GM23338 (cell line): ENCODE measurements at regions not wholly inside any gene's neighbourhood (a gene's known extent, or its start where the extent isn't known, plus 50 kb on each side); places are given as distances from the start of the nearest gene placed in this dataset.

Source experiments
- ATAC-seq: fragments of 200-7000 bp; cut with Tn5 transposase; 3 replicates; pipeline ENCODE4 v1.9.1; 2020
- DNase-seq: peaks from one replicate; pipeline ENCODE4 v3.0.0-alpha.2; 2015; ENCODE audit warnings: low spot score
- H2AFZ ChIP-seq: fragments of 200-600 bp; sonication (generic); 2 replicates; pipeline ENCODE4 v1.8.0; 2016; ENCODE audit warnings: antibody characterized with exemption, mild to moderate bottlenecking, moderate library complexity
- H3F3A ChIP-seq: fragments of 200-600 bp; sonication (generic); replicated peaks from 2 replicates; pipeline ENCODE4 v1.8.0; 2017; ENCODE audit warnings: antibody characterized with exemption, mixed run types, low read depth
- H3K27ac ChIP-seq: fragments of 200-600 bp; sonication (generic); 2 replicates; pipeline ENCODE4 v1.6.1; 2016; ENCODE audit warnings: low read depth
- H3K27me3 ChIP-seq: fragments of 200-600 bp; sonication (generic); 2 replicates; pipeline ENCODE4 v1.8.0; 2016; ENCODE audit warnings: mild to moderate bottlenecking, mixed run types, moderate library complexity; ENCODE audit not compliant: insufficient read depth
- H3K36me3 ChIP-seq: fragments of 200-600 bp; sonication (generic); 2 replicates; pipeline ENCODE4 v1.8.0; 2016; ENCODE audit warnings: mild to moderate bottlenecking; ENCODE audit not compliant: insufficient read depth
- H3K4me1 ChIP-seq: fragments of 200-600 bp; sonication (generic); 2 replicates; pipeline ENCODE4 v1.8.0; 2016; ENCODE audit warnings: mild to moderate bottlenecking, moderate library complexity; ENCODE audit not compliant: insufficient read depth
- H3K4me2 ChIP-seq: fragments of 200-600 bp; sonication (generic); 2 replicates; pipeline ENCODE4 v1.7.1; 2017; ENCODE audit warnings: mixed run types
- H3K4me3 ChIP-seq: fragments of 200-600 bp; sonication (generic); 2 replicates; pipeline ENCODE4 v1.6.1; 2016; ENCODE audit warnings: mixed run types
- H3K79me2 ChIP-seq: fragments of 200-600 bp; sonication (generic); replicated peaks from 2 replicates; pipeline ENCODE4 v1.8.0; 2017; ENCODE audit warnings: mild to moderate bottlenecking; ENCODE audit not compliant: insufficient read depth
- H3K9me2 ChIP-seq: fragments of 200-600 bp; sonication (generic); 2 replicates; pipeline ENCODE4 v1.8.0; 2017; ENCODE audit not compliant: insufficient read depth
- H4K20me1 ChIP-seq: fragments of 200-600 bp; sonication (generic); replicated peaks from 2 replicates; pipeline ENCODE4 v1.8.0; 2017; ENCODE audit warnings: mild to moderate bottlenecking; ENCODE audit not compliant: insufficient read depth
- H3K27ac Mint-ChIP-seq: 2 replicates; pipeline ENCODE4 v1.8.0; 2020; ENCODE audit warnings: inconsistent platforms, mild to moderate bottlenecking, moderate library complexity, mixed read lengths
- H3K27me3 Mint-ChIP-seq: 3 replicates; pipeline ENCODE4 v1.8.0; 2022; ENCODE audit warnings: low read depth, mild to moderate bottlenecking, moderate library complexity, mixed read lengths, inconsistent platforms; ENCODE audit not compliant: insufficient read depth, poor library complexity
- H3K36me3 Mint-ChIP-seq: 3 replicates; pipeline ENCODE4 v1.8.0; 2021; ENCODE audit warnings: low read depth, mild to moderate bottlenecking, inconsistent platforms, moderate library complexity, mixed read lengths
- H3K4me1 Mint-ChIP-seq: 3 replicates; pipeline ENCODE4 v1.8.0; 2020; ENCODE audit warnings: mild to moderate bottlenecking, inconsistent platforms, mixed read lengths
- H3K4me3 Mint-ChIP-seq: 3 replicates; pipeline ENCODE4 v1.8.0; 2021; ENCODE audit warnings: moderate library complexity, mild to moderate bottlenecking, inconsistent platforms, mixed read lengths
- H3K9me3 Mint-ChIP-seq: 3 replicates; pipeline ENCODE4 v1.8.0; 2020; ENCODE audit warnings: moderate library complexity, mild to moderate bottlenecking, inconsistent platforms, mixed read lengths
- CREB1 ChIP-seq: fragments of 250-450 bp; sonication (Bioruptor Pico); IDR thresholded peaks from 2 replicates; pipeline ENCODE4 v1.5.0; 2020; ENCODE audit warnings: low read depth, mild to moderate bottlenecking, moderate library complexity
- ETS1 ChIP-seq: IDR thresholded peaks from 2 replicates; pipeline ENCODE4 v1.6.1; 2016; ENCODE audit warnings: antibody characterized with exemption
- EZH2phosphoT487 ChIP-seq: fragments of 200-600 bp; sonication (generic); IDR thresholded peaks from one replicate; pipeline ENCODE4 v1.8.1; 2018; ENCODE audit warnings: antibody characterized with exemption; ENCODE audit not compliant: unreplicated experiment
- STAT1 ChIP-seq: IDR thresholded peaks from one replicate; pipeline ENCODE4 v1.6.1; 2016; ENCODE audit warnings: antibody characterized with exemption; ENCODE audit not compliant: unreplicated experiment
- ZNF114 ChIP-seq: fragments of 250-450 bp; sonication (Bioruptor Pico); IDR thresholded peaks from 2 replicates; pipeline ENCODE4 v1.5.0; 2020; ENCODE audit warnings: mild to moderate bottlenecking, moderate library complexity
- ZNF331 ChIP-seq: fragments of 250-450 bp; sonication (Bioruptor Pico); IDR thresholded peaks from 2 replicates; pipeline ENCODE4 v1.5.0; 2020; ENCODE audit warnings: low read depth, mild to moderate bottlenecking, moderate library complexity
- TF ChIP-seq, protein P1 (sequence below): IDR thresholded peaks from one replicate; pipeline ENCODE4 v1.6.1; 2018; ENCODE audit warnings: antibody characterized with exemption; ENCODE audit not compliant: unreplicated experiment
- TF ChIP-seq, protein P2 (sequence below), 2 experiments: fragments of 200-600 bp in 1 of 2; sonication (generic) in 1 of 2; conservative IDR thresholded peaks; 2 replicates each; pipeline versions ENCODE4 v1.5.1 to v1.6.1; 2016 to 2017; ENCODE audit warnings: antibody characterized with exemption in 2 of 2, low read depth in 2 of 2, mild to moderate bottlenecking in 2 of 2, moderate library complexity in 1 of 2
- TF ChIP-seq, protein P3 (sequence below): fragments of 250-450 bp; sonication (Bioruptor Pico); IDR thresholded peaks from 2 replicates; pipeline ENCODE4 v1.5.0; 2020; ENCODE audit warnings: mild to moderate bottlenecking, moderate library complexity

- no peaks in the 10 kb centered on the region for H3F3A ChIP-seq
- DNase-seq (no peak), ATAC-seq (no peak; the same call in 2 of the 3 replicates)
- H3K27ac ChIP-seq = no peak overlapping the region
- H4K20me1 ChIP-seq = no peaks in the 10 kb centered on the region
- no peak for TF ChIP-seq STAT1
- no peak for TF ChIP-seq ZNF331 (CRISPR knock-in tag)
- peak overlapping the region; percentile 30 for H2AFZ ChIP-seq
- peaks cover 9% of the 10 kb centered on the region for H3K9me2 ChIP-seq
- H3K4me2 ChIP-seq = 0 out of 2 replicates have a peak overlapping the region, but pooled peaks have one; percentile 10
- Mint-ChIP-seq H3K27me3 (peaks cover 7% of the 10 kb centered on the region), H3K36me3 (peaks cover 9% of the 10 kb centered on the region; the same call in 2 of the 3 replicates), H3K4me3 (no peak overlapping the region), H3K9me3 (peaks cover 14% of the 10 kb centered on the region), H3K27ac (no peak overlapping the region; the same call in 1 of the 2 replicates), H3K4me1 (peaks cover 63% of the 10 kb centered on the region)
- H3K36me3 ChIP-seq = no peaks in the 10 kb centered on the region
- H3K4me1 ChIP-seq = peaks cover 56% of the 10 kb centered on the region
- H3K27me3 ChIP-seq = no peaks in the 10 kb centered on the region
- H3K79me2 ChIP-seq = no peaks in the 10 kb centered on the region
- no peak overlapping the region for H3K4me3 ChIP-seq
These were observed 454.6 kb upstream of the RUNX1 start for GRCh38 chr21:35503671-35504070.

GRCh38 chr21:35502821-35503220 is 453.7 kb upstream of the RUNX1 start:
- ATAC-seq (no peak), DNase-seq (no peak)
- peaks cover 9% of the 10 kb centered on the region for H3K9me2 ChIP-seq
- Mint-ChIP-seq H3K9me3 (peaks cover 14% of the 10 kb centered on the region), H3K27ac (no peak overlapping the region), H3K4me3 (no peak overlapping the region), H3K4me1 (peaks cover 57% of the 10 kb centered on the region), H3K36me3 (peaks cover 9% of the 10 kb centered on the region; the same call in 2 of the 3 replicates), H3K27me3 (peaks cover 7% of the 10 kb centered on the region)
- H3F3A ChIP-seq = no peaks in the 10 kb centered on the region
- no peak overlapping the region for H2AFZ ChIP-seq
- H3K4me1 ChIP-seq = peaks cover 47% of the 10 kb centered on the region
- no peaks in the 10 kb centered on the region for H3K79me2 ChIP-seq
- no peak overlapping the region for H3K4me2 ChIP-seq
- no peaks in the 10 kb centered on the region for H3K27me3 ChIP-seq
- no peaks in the 10 kb centered on the region for H4K20me1 ChIP-seq
- no peaks in the 10 kb centered on the region for H3K36me3 ChIP-seq
- no peak overlapping the region for H3K27ac ChIP-seq
- H3K4me3 ChIP-seq = no peak overlapping the region
- TF ChIP-seq ETS1 (no peak), STAT1 (no peak), ZNF114 (no peak), EZH2phosphoT487 (no peak), ZNF331 (CRISPR knock-in tag) (no peak), CREB1 (CRISPR knock-in tag) (no peak)
- TF ChIP-seq, protein P1, sequence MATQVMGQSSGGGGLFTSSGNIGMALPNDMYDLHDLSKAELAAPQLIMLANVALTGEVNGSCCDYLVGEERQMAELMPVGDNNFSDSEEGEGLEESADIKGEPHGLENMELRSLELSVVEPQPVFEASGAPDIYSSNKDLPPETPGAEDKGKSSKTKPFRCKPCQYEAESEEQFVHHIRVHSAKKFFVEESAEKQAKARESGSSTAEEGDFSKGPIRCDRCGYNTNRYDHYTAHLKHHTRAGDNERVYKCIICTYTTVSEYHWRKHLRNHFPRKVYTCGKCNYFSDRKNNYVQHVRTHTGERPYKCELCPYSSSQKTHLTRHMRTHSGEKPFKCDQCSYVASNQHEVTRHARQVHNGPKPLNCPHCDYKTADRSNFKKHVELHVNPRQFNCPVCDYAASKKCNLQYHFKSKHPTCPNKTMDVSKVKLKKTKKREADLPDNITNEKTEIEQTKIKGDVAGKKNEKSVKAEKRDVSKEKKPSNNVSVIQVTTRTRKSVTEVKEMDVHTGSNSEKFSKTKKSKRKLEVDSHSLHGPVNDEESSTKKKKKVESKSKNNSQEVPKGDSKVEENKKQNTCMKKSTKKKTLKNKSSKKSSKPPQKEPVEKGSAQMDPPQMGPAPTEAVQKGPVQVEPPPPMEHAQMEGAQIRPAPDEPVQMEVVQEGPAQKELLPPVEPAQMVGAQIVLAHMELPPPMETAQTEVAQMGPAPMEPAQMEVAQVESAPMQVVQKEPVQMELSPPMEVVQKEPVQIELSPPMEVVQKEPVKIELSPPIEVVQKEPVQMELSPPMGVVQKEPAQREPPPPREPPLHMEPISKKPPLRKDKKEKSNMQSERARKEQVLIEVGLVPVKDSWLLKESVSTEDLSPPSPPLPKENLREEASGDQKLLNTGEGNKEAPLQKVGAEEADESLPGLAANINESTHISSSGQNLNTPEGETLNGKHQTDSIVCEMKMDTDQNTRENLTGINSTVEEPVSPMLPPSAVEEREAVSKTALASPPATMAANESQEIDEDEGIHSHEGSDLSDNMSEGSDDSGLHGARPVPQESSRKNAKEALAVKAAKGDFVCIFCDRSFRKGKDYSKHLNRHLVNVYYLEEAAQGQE = no peak
- TF ChIP-seq, protein P2, sequence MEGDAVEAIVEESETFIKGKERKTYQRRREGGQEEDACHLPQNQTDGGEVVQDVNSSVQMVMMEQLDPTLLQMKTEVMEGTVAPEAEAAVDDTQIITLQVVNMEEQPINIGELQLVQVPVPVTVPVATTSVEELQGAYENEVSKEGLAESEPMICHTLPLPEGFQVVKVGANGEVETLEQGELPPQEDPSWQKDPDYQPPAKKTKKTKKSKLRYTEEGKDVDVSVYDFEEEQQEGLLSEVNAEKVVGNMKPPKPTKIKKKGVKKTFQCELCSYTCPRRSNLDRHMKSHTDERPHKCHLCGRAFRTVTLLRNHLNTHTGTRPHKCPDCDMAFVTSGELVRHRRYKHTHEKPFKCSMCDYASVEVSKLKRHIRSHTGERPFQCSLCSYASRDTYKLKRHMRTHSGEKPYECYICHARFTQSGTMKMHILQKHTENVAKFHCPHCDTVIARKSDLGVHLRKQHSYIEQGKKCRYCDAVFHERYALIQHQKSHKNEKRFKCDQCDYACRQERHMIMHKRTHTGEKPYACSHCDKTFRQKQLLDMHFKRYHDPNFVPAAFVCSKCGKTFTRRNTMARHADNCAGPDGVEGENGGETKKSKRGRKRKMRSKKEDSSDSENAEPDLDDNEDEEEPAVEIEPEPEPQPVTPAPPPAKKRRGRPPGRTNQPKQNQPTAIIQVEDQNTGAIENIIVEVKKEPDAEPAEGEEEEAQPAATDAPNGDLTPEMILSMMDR (conservative IDR thresholded peaks at IDR 0.05; ENCODE audit: low read depth in 2 of 2) = no peak
- TF ChIP-seq, protein P3, sequence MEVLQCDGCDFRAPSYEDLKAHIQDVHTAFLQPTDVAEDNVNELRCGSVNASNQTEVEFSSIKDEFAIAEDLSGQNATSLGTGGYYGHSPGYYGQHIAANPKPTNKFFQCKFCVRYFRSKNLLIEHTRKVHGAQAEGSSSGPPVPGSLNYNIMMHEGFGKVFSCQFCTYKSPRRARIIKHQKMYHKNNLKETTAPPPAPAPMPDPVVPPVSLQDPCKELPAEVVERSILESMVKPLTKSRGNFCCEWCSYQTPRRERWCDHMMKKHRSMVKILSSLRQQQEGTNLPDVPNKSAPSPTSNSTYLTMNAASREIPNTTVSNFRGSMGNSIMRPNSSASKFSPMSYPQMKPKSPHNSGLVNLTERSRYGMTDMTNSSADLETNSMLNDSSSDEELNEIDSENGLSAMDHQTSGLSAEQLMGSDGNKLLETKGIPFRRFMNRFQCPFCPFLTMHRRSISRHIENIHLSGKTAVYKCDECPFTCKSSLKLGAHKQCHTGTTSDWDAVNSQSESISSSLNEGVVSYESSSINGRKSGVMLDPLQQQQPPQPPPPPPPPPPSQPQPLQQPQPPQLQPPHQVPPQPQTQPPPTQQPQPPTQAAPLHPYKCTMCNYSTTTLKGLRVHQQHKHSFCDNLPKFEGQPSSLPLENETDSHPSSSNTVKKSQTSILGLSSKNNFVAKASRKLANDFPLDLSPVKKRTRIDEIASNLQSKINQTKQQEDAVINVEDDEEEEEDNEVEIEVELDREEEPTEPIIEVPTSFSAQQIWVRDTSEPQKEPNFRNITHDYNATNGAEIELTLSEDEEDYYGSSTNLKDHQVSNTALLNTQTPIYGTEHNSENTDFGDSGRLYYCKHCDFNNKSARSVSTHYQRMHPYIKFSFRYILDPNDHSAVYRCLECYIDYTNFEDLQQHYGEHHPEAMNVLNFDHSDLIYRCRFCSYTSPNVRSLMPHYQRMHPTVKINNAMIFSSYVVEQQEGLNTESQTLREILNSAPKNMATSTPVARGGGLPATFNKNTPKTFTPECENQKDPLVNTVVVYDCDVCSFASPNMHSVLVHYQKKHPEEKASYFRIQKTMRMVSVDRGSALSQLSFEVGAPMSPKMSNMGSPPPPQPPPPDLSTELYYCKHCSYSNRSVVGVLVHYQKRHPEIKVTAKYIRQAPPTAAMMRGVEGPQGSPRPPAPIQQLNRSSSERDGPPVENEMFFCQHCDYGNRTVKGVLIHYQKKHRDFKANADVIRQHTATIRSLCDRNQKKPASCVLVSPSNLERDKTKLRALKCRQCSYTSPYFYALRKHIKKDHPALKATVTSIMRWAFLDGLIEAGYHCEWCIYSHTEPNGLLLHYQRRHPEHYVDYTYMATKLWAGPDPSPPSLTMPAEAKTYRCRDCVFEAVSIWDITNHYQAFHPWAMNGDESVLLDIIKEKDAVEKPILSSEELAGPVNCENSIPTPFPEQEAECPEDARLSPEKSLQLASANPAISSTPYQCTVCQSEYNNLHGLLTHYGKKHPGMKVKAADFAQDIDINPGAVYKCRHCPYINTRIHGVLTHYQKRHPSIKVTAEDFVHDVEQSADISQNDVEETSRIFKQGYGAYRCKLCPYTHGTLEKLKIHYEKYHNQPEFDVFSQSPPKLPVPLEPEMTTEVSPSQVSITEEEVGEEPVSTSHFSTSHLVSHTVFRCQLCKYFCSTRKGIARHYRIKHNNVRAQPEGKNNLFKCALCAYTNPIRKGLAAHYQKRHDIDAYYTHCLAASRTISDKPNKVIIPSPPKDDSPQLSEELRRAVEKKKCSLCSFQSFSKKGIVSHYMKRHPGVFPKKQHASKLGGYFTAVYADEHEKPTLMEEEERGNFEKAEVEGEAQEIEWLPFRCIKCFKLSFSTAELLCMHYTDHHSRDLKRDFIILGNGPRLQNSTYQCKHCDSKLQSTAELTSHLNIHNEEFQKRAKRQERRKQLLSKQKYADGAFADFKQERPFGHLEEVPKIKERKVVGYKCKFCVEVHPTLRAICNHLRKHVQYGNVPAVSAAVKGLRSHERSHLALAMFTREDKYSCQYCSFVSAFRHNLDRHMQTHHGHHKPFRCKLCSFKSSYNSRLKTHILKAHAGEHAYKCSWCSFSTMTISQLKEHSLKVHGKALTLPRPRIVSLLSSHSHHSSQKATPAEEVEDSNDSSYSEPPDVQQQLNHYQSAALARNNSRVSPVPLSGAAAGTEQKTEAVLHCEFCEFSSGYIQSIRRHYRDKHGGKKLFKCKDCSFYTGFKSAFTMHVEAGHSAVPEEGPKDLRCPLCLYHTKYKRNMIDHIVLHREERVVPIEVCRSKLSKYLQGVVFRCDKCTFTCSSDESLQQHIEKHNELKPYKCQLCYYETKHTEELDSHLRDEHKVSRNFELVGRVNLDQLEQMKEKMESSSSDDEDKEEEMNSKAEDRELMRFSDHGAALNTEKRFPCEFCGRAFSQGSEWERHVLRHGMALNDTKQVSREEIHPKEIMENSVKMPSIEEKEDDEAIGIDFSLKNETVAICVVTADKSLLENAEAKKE = no peak
